ENCODE measurements at regions not wholly inside any gene's neighbourhood (a gene's known extent, or its start where the extent isn't known, plus 50 kb on each side); places are given as distances from the start of the nearest gene placed in this dataset.

DNA sequence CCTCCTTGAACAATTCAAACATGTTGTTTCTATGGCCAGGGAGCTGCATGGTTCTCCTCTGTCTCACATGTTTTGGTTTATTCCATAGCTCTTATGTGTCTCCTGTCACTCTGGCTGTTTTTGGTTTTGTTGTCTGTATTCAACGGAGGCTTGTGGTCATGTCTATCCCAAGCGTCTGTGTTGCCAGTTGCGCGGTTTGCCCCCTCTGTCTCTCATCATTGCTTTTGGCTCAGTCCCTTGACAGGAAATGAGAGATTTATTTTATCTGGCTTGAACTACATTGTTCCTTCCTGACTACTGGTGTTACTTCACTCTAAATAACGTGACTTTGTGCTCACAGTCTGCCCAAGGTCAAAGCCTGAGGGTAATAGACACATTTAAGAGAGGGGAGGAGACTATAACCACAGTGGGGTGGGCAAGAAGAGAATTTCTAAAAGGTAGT is 96.4 kb upstream of the SOX5 start (continued):
- TF ChIP-seq, protein P1, sequence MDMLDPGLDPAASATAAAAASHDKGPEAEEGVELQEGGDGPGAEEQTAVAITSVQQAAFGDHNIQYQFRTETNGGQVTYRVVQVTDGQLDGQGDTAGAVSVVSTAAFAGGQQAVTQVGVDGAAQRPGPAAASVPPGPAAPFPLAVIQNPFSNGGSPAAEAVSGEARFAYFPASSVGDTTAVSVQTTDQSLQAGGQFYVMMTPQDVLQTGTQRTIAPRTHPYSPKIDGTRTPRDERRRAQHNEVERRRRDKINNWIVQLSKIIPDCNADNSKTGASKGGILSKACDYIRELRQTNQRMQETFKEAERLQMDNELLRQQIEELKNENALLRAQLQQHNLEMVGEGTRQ (IDR thresholded peaks at IDR 0.05; ENCODE audit: low read depth, low read length) = no peak
- TF ChIP-seq, protein P1 (CRISPR knock-in tag; IDR thresholded peaks at IDR 0.05; ENCODE audit: borderline replicate concordance) = no peak; the same call in 1 of the 2 replicates
- TF ChIP-seq, protein P2, sequence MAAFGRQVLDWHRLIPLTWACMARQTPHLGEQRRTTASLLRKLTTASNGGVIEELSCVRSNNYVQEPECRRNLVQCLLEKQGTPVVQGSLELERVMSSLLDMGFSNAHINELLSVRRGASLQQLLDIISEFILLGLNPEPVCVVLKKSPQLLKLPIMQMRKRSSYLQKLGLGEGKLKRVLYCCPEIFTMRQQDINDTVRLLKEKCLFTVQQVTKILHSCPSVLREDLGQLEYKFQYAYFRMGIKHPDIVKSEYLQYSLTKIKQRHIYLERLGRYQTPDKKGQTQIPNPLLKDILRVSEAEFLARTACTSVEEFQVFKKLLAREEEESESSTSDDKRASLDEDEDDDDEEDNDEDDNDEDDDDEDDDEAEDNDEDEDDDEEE (CRISPR knock-in tag; IDR thresholded peaks at IDR 0.05) = no peak
- TF ChIP-seq, protein P3, sequence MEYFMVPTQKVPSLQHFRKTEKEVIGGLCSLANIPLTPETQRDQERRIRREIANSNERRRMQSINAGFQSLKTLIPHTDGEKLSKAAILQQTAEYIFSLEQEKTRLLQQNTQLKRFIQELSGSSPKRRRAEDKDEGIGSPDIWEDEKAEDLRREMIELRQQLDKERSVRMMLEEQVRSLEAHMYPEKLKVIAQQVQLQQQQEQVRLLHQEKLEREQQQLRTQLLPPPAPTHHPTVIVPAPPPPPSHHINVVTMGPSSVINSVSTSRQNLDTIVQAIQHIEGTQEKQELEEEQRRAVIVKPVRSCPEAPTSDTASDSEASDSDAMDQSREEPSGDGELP (IDR thresholded peaks at IDR 0.05; ENCODE audit: borderline replicate concordance, low read depth) = no peak
- TF ChIP-seq NFYB (CRISPR knock-in tag; IDR thresholded peaks at IDR 0.05) = no peak
- no peak for TF ChIP-seq CREB1 (IDR thresholded peaks at IDR 0.05)
- TF ChIP-seq CREB1 (CRISPR knock-in tag; IDR thresholded peaks at IDR 0.05) = peak; percentile 57; the same call in 1 of the 2 replicates
- TF ChIP-seq RFX5 (IDR thresholded peaks at IDR 0.05; ENCODE audit: low read depth, low read length) = no peak
- TF ChIP-seq FOXA1 (IDR thresholded peaks at IDR 0.05) = no peak
- peak; percentile 43; the same call in 1 of the 2 replicates for TF ChIP-seq FOXA1 (CRISPR knock-in tag; IDR thresholded peaks at IDR 0.05)
- TF ChIP-seq ZNF678 (CRISPR knock-in tag; IDR thresholded peaks at IDR 0.05) = no peak
- TF ChIP-seq, protein P4, sequence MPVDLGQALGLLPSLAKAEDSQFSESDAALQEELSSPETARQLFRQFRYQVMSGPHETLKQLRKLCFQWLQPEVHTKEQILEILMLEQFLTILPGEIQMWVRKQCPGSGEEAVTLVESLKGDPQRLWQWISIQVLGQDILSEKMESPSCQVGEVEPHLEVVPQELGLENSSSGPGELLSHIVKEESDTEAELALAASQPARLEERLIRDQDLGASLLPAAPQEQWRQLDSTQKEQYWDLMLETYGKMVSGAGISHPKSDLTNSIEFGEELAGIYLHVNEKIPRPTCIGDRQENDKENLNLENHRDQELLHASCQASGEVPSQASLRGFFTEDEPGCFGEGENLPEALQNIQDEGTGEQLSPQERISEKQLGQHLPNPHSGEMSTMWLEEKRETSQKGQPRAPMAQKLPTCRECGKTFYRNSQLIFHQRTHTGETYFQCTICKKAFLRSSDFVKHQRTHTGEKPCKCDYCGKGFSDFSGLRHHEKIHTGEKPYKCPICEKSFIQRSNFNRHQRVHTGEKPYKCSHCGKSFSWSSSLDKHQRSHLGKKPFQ (CRISPR knock-in tag; IDR thresholded peaks at IDR 0.05; ENCODE audit: insufficient replicate concordance) = no peak
- TF ChIP-seq, protein P5, sequence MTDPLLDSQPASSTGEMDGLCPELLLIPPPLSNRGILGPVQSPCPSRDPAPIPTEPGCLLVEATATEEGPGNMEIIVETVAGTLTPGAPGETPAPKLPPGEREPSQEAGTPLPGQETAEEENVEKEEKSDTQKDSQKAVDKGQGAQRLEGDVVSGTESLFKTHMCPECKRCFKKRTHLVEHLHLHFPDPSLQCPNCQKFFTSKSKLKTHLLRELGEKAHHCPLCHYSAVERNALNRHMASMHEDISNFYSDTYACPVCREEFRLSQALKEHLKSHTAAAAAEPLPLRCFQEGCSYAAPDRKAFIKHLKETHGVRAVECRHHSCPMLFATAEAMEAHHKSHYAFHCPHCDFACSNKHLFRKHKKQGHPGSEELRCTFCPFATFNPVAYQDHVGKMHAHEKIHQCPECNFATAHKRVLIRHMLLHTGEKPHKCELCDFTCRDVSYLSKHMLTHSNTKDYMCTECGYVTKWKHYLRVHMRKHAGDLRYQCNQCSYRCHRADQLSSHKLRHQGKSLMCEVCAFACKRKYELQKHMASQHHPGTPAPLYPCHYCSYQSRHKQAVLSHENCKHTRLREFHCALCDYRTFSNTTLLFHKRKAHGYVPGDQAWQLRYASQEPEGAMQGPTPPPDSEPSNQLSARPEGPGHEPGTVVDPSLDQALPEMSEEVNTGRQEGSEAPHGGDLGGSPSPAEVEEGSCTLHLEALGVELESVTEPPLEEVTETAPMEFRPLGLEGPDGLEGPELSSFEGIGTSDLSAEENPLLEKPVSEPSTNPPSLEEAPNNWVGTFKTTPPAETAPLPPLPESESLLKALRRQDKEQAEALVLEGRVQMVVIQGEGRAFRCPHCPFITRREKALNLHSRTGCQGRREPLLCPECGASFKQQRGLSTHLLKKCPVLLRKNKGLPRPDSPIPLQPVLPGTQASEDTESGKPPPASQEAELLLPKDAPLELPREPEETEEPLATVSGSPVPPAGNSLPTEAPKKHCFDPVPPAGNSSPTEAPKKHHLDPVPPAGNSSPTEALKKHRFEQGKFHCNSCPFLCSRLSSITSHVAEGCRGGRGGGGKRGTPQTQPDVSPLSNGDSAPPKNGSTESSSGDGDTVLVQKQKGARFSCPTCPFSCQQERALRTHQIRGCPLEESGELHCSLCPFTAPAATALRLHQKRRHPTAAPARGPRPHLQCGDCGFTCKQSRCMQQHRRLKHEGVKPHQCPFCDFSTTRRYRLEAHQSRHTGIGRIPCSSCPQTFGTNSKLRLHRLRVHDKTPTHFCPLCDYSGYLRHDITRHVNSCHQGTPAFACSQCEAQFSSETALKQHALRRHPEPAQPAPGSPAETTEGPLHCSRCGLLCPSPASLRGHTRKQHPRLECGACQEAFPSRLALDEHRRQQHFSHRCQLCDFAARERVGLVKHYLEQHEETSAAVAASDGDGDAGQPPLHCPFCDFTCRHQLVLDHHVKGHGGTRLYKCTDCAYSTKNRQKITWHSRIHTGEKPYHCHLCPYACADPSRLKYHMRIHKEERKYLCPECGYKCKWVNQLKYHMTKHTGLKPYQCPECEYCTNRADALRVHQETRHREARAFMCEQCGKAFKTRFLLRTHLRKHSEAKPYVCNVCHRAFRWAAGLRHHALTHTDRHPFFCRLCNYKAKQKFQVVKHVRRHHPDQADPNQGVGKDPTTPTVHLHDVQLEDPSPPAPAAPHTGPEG (CRISPR knock-in tag; IDR thresholded peaks at IDR 0.05) = 0 out of 2 replicates have a peak, but pooled peaks have one; percentile 31
- no peak for TF ChIP-seq NFKB2 (CRISPR knock-in tag; IDR thresholded peaks at IDR 0.05; ENCODE audit: borderline replicate concordance)
- no peak for TF ChIP-seq ZNF101 (CRISPR knock-in tag; IDR thresholded peaks at IDR 0.05; ENCODE audit: borderline replicate concordance, low read depth)
- TF ChIP-seq HOXA3 (CRISPR knock-in tag; IDR thresholded peaks at IDR 0.05) = peak; percentile 45; the same call in 1 of the 2 replicates
- TF ChIP-seq ZNF292 (CRISPR knock-in tag; IDR thresholded peaks at IDR 0.05; ENCODE audit: borderline replicate concordance, low read depth) = no peak
- peak; percentile 69; the same call in 1 of the 2 replicates for TF ChIP-seq ESRRA (CRISPR knock-in tag; IDR thresholded peaks at IDR 0.05; ENCODE audit: low read depth)
- TF ChIP-seq GPN1 (CRISPR knock-in tag; IDR thresholded peaks at IDR 0.05; ENCODE audit: borderline replicate concordance) = no peak
- no peak for TF ChIP-seq ZC3H13 (CRISPR knock-in tag; IDR thresholded peaks at IDR 0.05)
- no peak for TF ChIP-seq ZNF335 (CRISPR knock-in tag; IDR thresholded peaks at IDR 0.05)

All from HepG2 (cell line).